ENCODE measurements at regions not wholly inside any gene's neighbourhood (a gene's known extent, or its start where the extent isn't known, plus 50 kb on each side); places are given as distances from the start of the nearest gene placed in this dataset.

- no peak overlapping the region for H3K9ac ChIP-seq (ENCODE audit: low read depth in 1 of 2, low read length in 2 of 2)
- H3K27me3 ChIP-seq (ENCODE audit: control insufficient read depth in 1 of 2, insufficient read depth in 2 of 2, low read length in 2 of 2), result no peaks in the 10 kb centered on the region
- no peaks in the 10 kb centered on the region for H3K4me1 ChIP-seq (ENCODE audit: control insufficient read depth in 1 of 2, insufficient read depth in 2 of 2, low read length in 2 of 2)
- no peaks in the 10 kb centered on the region for H3K36me3 ChIP-seq (ENCODE audit: control insufficient read depth in 1 of 2, insufficient read depth in 2 of 2, low read length in 2 of 2)
- no peaks in the 10 kb centered on the region for H3K9me3 ChIP-seq (ENCODE audit: control insufficient read depth in 1 of 2, low read length in 2 of 2)
- no peak overlapping the region for H3K4me3 ChIP-seq (ENCODE audit: low read depth in 1 of 2, low read length in 2 of 2)
- H3K27ac ChIP-seq (ENCODE audit: low read depth, low read length), result no peak overlapping the region
These were observed 197.6 kb downstream of the SNCA start for GRCh38 chr4:89639395-89639794.

- Histone ChIP-seq H3K36me3 (ENCODE audit: control insufficient read depth in 1 of 2, insufficient read depth in 2 of 2, low read length in 2 of 2) (no peaks in the 10 kb centered on the region), H3K27ac (ENCODE audit: low read depth, low read length) (no peak overlapping the region), H3K27me3 (ENCODE audit: control insufficient read depth in 1 of 2, insufficient read depth in 2 of 2, low read length in 2 of 2) (no peaks in the 10 kb centered on the region), H3K9me3 (ENCODE audit: control insufficient read depth in 1 of 2, low read length in 2 of 2) (no peaks in the 10 kb centered on the region), H3K4me1 (ENCODE audit: control insufficient read depth in 1 of 2, insufficient read depth in 2 of 2, low read length in 2 of 2) (no peaks in the 10 kb centered on the region), H3K9ac (ENCODE audit: low read depth in 1 of 2, low read length in 2 of 2) (no peak overlapping the region), H3K4me3 (ENCODE audit: low read depth in 1 of 2, low read length in 2 of 2) (no peak overlapping the region)
These were observed 211.2 kb downstream of the SNCA start for GRCh38 chr4:89625599-89626293.

- H3K36me3 ChIP-seq (ENCODE audit: control insufficient read depth in 1 of 2, insufficient read depth in 2 of 2, low read length in 2 of 2), result no peaks in the 10 kb centered on the region
- H3K4me1 ChIP-seq (ENCODE audit: control insufficient read depth in 1 of 2, insufficient read depth in 2 of 2, low read length in 2 of 2), result peaks cover 0 to 4% of the 10 kb centered on the region in 2 donors
- H3K9ac ChIP-seq (ENCODE audit: low read depth in 1 of 2, low read length in 2 of 2), result no peak overlapping the region
- H3K27me3 ChIP-seq (ENCODE audit: control insufficient read depth in 1 of 2, insufficient read depth in 2 of 2, low read length in 2 of 2), result no peaks in the 10 kb centered on the region
- no peak overlapping the region for H3K4me3 ChIP-seq (ENCODE audit: low read depth in 1 of 2, low read length in 2 of 2)
- no peaks in the 10 kb centered on the region for H3K9me3 ChIP-seq (ENCODE audit: control insufficient read depth in 1 of 2, low read length in 2 of 2)
- H3K27ac ChIP-seq (ENCODE audit: low read depth, low read length), result no peak overlapping the region
These were observed 217.6 kb downstream of the SNCA start for GRCh38 chr4:89619206-89619962.

GRCh38 chr4:89618151-89618550 is 218.8 kb downstream of the SNCA start:
- Histone ChIP-seq H3K4me3 (ENCODE audit: low read depth in 1 of 2, low read length in 2 of 2) (no peak overlapping the region), H3K9me3 (ENCODE audit: control insufficient read depth in 1 of 2, low read length in 2 of 2) (no peaks in the 10 kb centered on the region), H3K27me3 (ENCODE audit: control insufficient read depth in 1 of 2, insufficient read depth in 2 of 2, low read length in 2 of 2) (no peaks in the 10 kb centered on the region), H3K27ac (ENCODE audit: low read depth, low read length) (no peak overlapping the region), H3K4me1 (ENCODE audit: control insufficient read depth in 1 of 2, insufficient read depth in 2 of 2, low read length in 2 of 2) (peaks cover 0 to 4% of the 10 kb centered on the region in 2 donors), H3K36me3 (ENCODE audit: control insufficient read depth in 1 of 2, insufficient read depth in 2 of 2, low read length in 2 of 2) (no peaks in the 10 kb centered on the region), H3K9ac (ENCODE audit: low read depth in 1 of 2, low read length in 2 of 2) (no peak overlapping the region)

GRCh38 chr4:89617317-89617716 is 219.6 kb downstream of the SNCA start:
- Histone ChIP-seq H3K4me1 (ENCODE audit: control insufficient read depth in 1 of 2, insufficient read depth in 2 of 2, low read length in 2 of 2) (peaks cover 0 to 4% of the 10 kb centered on the region in 2 donors), H3K27ac (ENCODE audit: low read depth, low read length) (no peak overlapping the region), H3K27me3 (ENCODE audit: control insufficient read depth in 1 of 2, insufficient read depth in 2 of 2, low read length in 2 of 2) (no peaks in the 10 kb centered on the region), H3K36me3 (ENCODE audit: control insufficient read depth in 1 of 2, insufficient read depth in 2 of 2, low read length in 2 of 2) (no peaks in the 10 kb centered on the region), H3K9ac (ENCODE audit: low read depth in 1 of 2, low read length in 2 of 2) (no peak overlapping the region), H3K9me3 (ENCODE audit: control insufficient read depth in 1 of 2, low read length in 2 of 2) (no peaks in the 10 kb centered on the region), H3K4me3 (ENCODE audit: low read depth in 1 of 2, low read length in 2 of 2) (no peak overlapping the region)

GRCh38 chr4:89616382-89616781 is 220.6 kb downstream of the SNCA start:
- Histone ChIP-seq H3K9ac (ENCODE audit: low read depth in 1 of 2, low read length in 2 of 2) (no peak overlapping the region), H3K27ac (ENCODE audit: low read depth, low read length) (no peak overlapping the region), H3K9me3 (ENCODE audit: control insufficient read depth in 1 of 2, low read length in 2 of 2) (no peaks in the 10 kb centered on the region), H3K4me3 (ENCODE audit: low read depth in 1 of 2, low read length in 2 of 2) (no peak overlapping the region), H3K36me3 (ENCODE audit: control insufficient read depth in 1 of 2, insufficient read depth in 2 of 2, low read length in 2 of 2) (no peaks in the 10 kb centered on the region), H3K4me1 (ENCODE audit: control insufficient read depth in 1 of 2, insufficient read depth in 2 of 2, low read length in 2 of 2) (peaks cover 0 to 4% of the 10 kb centered on the region in 2 donors), H3K27me3 (ENCODE audit: control insufficient read depth in 1 of 2, insufficient read depth in 2 of 2, low read length in 2 of 2) (no peaks in the 10 kb centered on the region)

GRCh38 chr4:89615051-89615450 is 221.9 kb downstream of the SNCA start:
- H3K9me3 ChIP-seq (ENCODE audit: control insufficient read depth in 1 of 2, low read length in 2 of 2), result no peaks in the 10 kb centered on the region
- H3K4me1 ChIP-seq (ENCODE audit: control insufficient read depth in 1 of 2, insufficient read depth in 2 of 2, low read length in 2 of 2), result peaks cover 0 to 4% of the 10 kb centered on the region in 2 donors
- H3K36me3 ChIP-seq (ENCODE audit: control insufficient read depth in 1 of 2, insufficient read depth in 2 of 2, low read length in 2 of 2), result no peaks in the 10 kb centered on the region
- H3K9ac ChIP-seq (ENCODE audit: low read depth in 1 of 2, low read length in 2 of 2), result no peak overlapping the region
- no peaks in the 10 kb centered on the region for H3K27me3 ChIP-seq (ENCODE audit: control insufficient read depth in 1 of 2, insufficient read depth in 2 of 2, low read length in 2 of 2)
- no peak overlapping the region for H3K27ac ChIP-seq (ENCODE audit: low read depth, low read length)
- H3K4me3 ChIP-seq (ENCODE audit: low read depth in 1 of 2, low read length in 2 of 2), result no peak overlapping the region

- Histone ChIP-seq H3K36me3 (ENCODE audit: control insufficient read depth in 1 of 2, insufficient read depth in 2 of 2, low read length in 2 of 2) (no peaks in the 10 kb centered on the region), H3K9me3 (ENCODE audit: control insufficient read depth in 1 of 2, low read length in 2 of 2) (no peaks in the 10 kb centered on the region)
These were observed 222.8 kb downstream of the SNCA start for GRCh38 chr4:89614155-89614554.

GRCh38 chr4:89610236-89610635 is 226.7 kb downstream of the SNCA start:
- no peaks in the 10 kb centered on the region for H3K9me3 ChIP-seq (ENCODE audit: control insufficient read depth in 1 of 2, low read length in 2 of 2)
- no peak overlapping the region for H3K4me3 ChIP-seq (ENCODE audit: low read depth in 1 of 2, low read length in 2 of 2)
- H3K36me3 ChIP-seq (ENCODE audit: control insufficient read depth in 1 of 2, insufficient read depth in 2 of 2, low read length in 2 of 2), result no peaks in the 10 kb centered on the region
- no peak overlapping the region for H3K27ac ChIP-seq (ENCODE audit: low read depth, low read length)
- H3K27me3 ChIP-seq (ENCODE audit: control insufficient read depth in 1 of 2, insufficient read depth in 2 of 2, low read length in 2 of 2), result no peaks in the 10 kb centered on the region
- H3K4me1 ChIP-seq (ENCODE audit: control insufficient read depth in 1 of 2, insufficient read depth in 2 of 2, low read length in 2 of 2), result no peaks in the 10 kb centered on the region
- no peak overlapping the region for H3K9ac ChIP-seq (ENCODE audit: low read depth in 1 of 2, low read length in 2 of 2)

More at GRCh38 chr4:89614155-89614554, 222.8 kb downstream of the SNCA start:
- Histone ChIP-seq H3K4me1 (ENCODE audit: control insufficient read depth in 1 of 2, insufficient read depth in 2 of 2, low read length in 2 of 2) (peaks cover 0 to 4% of the 10 kb centered on the region in 2 donors), H3K9ac (ENCODE audit: low read depth in 1 of 2, low read length in 2 of 2) (no peak overlapping the region), H3K4me3 (ENCODE audit: low read depth in 1 of 2, low read length in 2 of 2) (no peak overlapping the region), H3K27ac (ENCODE audit: low read depth, low read length) (no peak overlapping the region), H3K27me3 (ENCODE audit: control insufficient read depth in 1 of 2, insufficient read depth in 2 of 2, low read length in 2 of 2) (no peaks in the 10 kb centered on the region)

- Histone ChIP-seq H3K27me3 (ENCODE audit: control insufficient read depth in 1 of 2, insufficient read depth in 2 of 2, low read length in 2 of 2) (no peaks in the 10 kb centered on the region), H3K9ac (ENCODE audit: low read depth in 1 of 2, low read length in 2 of 2) (no peak overlapping the region), H3K27ac (ENCODE audit: low read depth, low read length) (no peak overlapping the region), H3K9me3 (ENCODE audit: control insufficient read depth in 1 of 2, low read length in 2 of 2) (no peaks in the 10 kb centered on the region), H3K4me1 (ENCODE audit: control insufficient read depth in 1 of 2, insufficient read depth in 2 of 2, low read length in 2 of 2) (no peaks in the 10 kb centered on the region), H3K4me3 (ENCODE audit: low read depth in 1 of 2, low read length in 2 of 2) (no peak overlapping the region), H3K36me3 (ENCODE audit: control insufficient read depth in 1 of 2, insufficient read depth in 2 of 2, low read length in 2 of 2) (no peaks in the 10 kb centered on the region)
These were observed 227.2 kb downstream of the SNCA start for GRCh38 chr4:89609756-89610155.
